Glomerular visceral epithelial cell (primary cell): ENCODE measurements at regions not wholly inside any gene's neighbourhood (a gene's known extent, or its start where the extent isn't known, plus 50 kb on each side); places are given as distances from the start of the nearest gene placed in this dataset.

Source experiments
- DNase-seq: peaks from one replicate; pipeline ENCODE4 v3.0.0-alpha.2; 2016; ENCODE audit errors: extremely low spot score

DNA sequence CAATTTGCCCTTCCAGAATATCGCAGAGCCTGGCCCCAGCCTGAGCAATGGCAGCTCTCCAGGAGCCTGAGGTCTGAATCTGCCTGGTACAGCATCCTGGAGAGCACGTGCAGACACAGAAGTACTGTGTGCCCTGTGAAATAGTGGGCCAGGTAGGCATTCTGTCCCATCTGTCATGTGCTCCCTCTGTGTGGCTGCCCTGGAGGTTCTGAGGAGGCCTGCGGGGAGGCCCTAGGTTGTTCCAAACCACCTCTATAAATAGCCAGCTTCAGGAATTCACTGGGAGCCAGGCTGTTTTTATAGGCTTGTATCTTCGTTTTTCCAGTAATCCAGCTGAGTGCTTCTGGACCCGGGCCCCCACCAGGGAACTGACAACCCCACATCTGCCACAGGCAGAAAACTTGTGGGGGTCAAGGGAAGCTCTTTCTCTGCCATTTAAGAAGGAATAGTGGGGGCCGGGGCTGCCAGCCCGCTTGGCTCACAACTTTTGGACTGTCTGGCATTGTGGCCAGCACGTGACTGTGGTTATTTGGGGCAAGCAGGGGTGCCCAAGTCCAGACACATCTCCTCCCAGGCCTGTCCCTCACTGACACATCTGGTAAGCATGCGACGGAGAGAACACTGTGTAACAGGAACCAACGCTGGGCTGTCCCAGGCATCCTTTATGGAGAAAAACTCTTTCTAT is 356.3 kb upstream of the TNRC6C start:
- DNase-seq: no peak

DNA sequence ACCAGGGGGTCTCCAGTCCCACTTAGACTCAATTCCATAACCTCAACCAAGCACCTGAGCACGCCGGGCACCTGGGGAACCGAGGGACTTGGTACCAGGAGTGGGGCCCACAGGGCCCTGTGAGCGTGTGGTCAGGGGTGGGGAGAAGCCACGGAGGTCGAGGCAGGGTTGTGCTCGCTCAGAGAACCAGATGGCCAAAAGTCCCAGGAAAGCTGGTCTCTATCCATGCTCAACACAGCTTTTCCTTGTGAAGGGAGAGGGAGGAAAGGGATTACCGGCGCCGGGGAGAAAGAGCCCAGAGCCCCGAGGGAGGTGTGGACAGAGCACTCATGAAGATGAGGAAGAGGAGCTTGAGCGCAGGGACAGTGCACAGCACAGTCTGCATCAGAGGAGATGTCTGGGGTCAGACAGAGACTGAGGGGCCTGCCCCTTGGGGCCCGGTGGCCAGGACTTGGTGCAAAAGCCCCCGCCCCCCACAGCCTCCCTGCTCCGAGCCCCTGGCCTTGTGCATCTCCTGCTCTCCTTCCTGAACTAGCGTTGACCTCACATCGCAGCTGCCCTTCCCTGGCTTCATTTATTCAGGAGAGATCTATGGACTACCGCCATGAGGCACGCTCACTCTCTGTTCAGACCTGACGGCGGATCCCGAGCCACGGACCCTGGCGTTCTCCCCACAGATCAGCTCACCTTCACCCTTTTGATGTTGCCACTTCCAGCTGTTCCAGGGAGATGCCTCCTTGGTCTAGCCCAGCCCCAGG is 355.4 kb upstream of the TNRC6C start:
- DNase-seq: no peak

DNA sequence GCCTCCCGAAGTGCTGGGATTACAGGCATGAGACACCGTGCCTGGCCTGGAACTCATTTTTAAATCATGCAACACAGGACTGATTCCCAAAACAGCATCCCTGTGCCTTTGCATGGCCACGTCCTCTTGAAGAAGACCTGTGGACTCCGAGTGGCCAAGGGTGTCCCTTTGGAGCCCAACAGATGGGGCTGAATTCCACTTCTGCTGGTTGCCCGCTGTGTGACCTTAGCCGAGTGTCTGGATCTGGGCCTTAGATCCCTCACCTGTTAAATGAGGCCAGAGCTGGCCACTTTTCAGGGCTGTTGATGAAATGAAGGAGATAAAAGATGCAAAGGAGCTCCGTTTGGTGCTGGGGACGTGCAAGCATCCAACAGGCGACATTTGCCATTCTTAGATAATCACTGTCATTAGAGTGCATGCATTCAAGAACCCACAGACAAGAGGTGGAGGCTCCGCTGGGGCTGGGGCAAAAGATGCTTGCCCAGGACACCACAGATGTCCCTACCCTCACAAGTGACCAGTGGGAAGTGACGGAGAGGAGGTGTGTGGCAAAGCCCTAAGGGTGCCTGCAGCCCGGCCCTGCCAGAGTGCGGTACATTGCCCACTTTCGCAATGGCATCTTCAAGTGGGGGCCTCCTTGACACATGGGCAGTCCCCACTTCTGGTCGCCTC is 354.1 kb upstream of the TNRC6C start:
- no peak for DNase-seq

DNA sequence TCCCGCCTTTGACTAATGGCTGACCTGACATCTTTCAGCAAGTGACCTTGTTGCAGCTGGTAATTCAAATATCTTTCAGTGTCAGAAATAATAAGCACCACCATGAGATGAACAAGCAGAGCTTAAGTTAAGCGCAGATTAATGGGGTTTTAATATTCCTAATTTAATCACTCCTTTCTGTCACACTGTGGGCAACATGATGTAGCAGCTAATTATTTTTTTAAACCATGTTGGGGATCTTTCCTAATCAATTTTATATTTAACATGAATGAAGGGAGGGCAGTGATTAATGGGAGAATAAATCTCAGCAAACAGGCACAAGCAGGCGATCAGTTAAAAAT is 353.6 kb upstream of the TNRC6C start:
- no peak for DNase-seq

DNA sequence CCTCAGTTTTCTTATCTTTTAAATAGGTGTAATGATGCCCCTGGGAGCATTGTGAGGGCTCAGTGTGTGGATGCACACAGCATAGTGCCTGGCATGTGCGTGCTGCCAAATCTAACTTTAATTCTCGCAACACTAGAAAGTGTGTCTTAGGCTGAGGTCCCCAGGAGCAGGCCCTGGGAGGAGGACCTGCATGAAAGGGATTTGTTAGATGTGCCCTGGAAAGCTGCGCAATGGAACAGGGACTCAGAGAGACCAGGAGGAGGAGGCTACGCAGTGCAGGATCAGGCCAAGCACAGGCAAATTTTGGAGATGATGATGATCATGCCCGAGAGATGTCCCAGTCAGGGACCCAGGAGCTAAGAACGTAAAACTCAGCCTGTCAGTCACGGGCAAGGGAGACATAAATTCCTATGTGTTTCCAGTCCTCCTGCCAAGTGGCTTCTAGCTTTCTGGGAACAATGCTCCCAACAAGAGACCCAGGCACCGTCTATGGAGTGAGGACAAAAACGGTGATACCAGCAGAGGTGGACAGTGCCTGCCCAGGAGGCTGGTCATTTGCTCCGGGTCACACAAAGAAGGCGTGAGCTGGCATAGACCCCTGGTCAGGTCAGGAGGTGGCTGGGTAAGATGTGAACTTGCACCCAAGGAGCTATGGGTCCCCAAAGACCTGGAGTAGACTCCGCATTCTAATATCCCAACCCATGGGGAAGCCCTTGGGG is 352.2 kb upstream of the TNRC6C start:
- DNase-seq: no peak

DNA sequence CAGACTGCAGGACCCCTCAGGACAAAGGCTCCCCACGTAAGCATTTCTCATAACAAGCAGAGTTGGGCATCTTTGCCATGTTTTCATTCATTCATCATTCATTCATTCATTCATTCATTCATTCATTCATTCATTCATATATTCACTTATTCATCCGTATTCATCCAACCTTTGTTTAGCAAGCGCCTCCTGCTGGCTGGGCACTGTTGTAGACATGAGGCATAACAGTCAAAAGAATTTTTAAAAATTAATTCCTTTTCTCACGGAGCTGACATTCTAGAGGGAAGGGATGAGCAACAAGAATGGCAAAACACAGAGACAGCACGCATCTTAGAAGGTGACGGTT is 351.7 kb upstream of the TNRC6C start:
- no peak for DNase-seq

DNA sequence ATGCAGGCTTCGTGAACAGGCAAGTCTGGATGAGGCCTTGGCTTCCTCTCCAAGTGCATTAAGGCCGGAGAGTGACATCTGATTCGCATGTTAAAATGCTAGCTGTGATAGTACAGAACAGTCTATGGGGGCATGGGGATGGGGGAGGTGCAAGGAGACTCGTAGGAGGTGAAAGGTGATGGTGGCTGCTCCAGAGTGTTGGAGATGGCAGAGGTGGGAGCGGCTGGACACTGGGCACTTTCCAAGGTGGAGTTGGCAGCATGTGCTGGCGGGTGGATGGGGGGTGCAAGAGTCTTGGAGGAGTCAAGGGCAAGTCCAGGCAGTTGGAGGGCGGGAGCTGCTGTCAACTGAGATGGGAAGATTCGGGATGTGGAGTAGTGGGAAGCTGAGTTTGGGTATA is 350.9 kb upstream of the TNRC6C start:
- no peak for DNase-seq

DNA sequence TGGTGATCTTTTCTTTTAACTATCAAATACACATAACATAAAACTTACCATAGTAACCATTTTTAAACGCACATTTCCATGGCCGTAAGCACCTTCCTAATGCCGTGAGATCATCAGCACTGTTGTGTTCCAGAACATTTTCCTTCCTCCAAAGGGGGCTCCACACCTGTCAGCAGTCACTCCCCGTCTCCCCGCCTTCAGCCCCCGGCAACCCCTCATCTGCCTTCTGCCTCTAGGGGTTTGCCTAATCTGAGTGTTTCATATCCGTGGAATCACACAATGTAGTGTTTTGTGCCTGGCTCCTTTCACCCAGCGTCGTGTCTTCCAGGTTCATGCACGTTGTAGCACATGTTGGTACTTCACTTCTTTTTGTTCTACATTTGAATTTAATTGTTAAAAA is 350.1 kb upstream of the TNRC6C start:
- DNase-seq: no peak

DNA sequence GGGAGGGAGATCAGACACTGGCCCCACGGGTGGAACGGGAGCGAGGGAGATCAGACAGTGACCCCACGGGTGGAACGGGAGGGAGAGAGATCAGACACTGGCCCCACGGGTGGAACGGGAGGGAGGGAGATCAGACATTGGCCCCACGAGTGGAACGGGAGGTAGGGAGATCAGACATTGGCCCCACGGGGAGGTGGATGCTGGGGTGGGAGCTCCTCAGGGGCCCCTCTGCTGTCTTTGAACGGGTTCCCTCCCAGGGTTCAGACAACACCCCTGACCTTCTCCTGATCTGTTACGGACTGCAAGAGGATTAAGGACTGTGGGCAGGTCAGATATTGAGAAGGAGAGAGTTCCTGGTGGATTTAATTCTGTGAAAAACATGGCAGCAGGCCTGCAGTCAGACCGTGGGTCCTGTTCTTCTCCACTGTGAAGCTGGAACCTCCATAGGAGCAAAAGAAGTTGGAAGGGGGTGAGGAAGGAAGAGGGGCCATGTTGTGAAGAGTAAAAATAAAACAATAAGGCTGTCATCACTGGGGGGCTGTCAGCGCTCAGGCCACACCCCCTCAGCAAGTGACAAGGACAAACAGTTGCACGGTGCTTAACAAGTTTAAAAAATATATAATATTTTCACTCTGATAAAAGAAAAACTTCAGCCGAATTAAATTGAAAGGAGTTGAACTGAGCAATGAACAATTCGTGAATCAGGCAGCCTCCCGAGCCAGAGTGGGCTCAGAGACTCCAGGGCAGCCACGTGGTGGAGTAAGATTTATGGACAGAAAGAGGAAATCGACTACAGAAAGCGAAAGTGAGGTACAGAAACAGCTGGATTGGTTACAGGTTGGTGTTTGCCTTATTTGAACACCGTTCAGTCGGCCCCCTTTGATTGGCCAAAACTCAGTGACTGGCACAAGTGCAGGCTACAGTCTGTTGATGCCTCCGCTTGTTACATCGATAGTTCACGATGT is 348.7 kb upstream of the TNRC6C start:
- DNase-seq: no peak

DNA sequence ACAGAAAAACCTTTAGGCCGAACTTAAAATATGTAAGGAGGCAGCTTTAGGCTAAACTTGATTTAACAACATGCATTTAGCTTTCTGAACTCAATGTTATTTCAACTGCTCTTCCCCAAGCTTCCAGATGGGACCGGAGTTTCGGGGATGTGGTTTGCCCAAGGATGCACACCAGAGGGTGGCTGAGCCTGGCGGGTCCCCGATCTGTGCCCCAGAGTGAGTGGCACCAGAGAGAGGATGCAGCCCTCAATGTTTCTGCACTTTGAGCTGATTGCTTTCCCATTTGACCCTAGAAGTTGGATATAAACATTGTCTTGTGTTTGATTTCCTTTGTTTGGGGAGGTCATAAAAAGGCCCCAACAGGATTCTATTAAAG is 348.0 kb upstream of the TNRC6C start:
- no peak for DNase-seq

DNA sequence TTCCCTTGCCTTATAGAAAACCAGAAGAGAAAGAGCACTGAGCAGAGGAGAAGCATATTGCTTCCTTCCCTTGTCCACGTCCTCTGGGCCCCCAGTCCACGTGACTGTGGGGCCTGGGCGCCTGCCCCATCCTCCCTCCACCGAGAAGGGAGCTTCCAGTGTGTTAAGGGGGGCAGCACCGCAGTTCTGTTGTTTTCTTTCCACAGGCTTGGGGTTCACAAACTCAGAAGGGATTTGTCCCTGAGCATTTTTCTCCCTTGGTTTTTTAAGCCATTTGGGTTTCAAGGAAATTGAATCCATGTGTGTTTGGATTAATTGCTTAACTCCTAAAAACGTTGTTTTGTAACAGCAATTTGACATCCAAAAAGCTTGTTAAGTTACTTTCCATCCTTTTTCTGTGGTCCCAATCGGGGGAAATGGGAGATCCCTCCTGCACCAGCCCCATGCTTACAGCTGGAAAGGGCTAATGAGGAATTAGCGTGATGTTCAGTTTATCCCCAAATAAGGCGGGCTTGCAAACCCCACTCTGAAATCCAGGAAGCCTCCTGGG is 347.5 kb upstream of the TNRC6C start:
- no peak for DNase-seq

DNA sequence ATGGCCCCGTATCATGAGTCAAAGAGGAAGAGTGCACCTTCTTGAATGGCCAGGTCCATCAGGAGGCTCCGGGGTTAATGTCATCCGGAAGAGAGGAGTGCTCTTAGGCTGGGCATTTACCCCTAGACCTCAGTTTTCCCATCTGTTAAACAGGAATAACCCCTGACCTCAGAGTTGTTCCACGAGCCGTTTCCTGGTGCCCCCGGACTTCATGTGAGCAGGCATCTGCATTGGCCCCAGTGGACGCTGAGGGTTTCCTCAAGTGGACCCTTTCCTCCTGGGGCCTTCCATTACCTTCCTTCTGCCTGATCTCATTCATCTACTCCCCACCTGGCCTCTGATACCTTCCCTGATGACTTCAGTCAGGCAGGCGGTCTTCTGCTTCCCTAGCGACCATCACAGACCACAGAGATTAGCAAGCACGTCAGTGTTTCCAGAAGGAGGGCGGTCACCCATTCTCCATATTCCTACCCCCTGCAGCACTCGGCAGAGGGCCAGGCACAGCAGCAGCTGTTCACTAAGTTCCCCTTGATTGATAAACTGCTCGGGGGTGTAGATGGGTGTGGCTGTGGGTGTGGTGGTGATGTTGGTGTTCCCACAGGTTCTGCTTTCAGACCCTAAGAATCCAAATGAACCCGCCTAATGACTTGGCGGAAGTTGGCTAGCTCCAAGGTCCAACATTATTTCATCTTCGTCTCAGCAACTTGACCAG is 346.6 kb upstream of the TNRC6C start:
- no peak for DNase-seq

DNA sequence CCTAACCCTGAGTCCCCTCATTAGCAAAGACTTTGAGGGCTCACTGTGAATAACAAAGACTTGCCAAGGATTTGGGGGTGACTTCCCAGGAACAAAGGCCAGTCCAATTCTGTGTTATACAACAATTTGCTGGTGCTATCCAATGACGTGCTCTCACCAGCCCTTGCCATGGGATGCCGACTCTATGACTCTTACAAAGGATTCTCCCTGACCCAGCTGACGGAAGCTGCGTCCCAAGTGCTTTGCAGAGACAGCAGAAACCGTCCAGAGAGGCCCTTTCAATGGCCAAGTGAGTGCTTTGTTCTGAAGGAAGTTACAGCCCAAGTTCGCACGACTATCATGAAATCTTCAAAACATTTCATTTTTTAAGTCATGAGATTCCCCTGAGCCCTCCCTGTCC is 345.3 kb upstream of the TNRC6C start:
- DNase-seq: no peak

DNA sequence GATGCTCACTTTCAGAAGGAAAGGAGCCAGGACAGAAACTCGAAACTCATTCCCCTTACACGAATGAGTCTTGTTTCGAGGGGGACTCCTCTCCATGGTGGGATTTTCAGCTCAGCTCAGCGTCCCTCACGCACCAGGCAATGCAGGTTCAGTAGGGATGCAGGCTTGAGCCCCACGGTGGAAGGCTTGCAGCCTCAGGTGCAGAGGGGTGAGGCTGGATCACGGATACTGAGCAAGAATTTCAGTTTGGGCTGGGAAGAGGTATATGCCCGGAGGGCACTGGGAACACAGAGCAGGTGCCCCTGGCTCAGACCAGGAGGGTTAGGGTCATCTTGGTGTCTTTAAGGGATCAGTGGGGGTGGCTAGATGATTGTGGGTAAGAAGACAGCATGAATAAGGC is 344.9 kb upstream of the TNRC6C start:
- no peak for DNase-seq

DNA sequence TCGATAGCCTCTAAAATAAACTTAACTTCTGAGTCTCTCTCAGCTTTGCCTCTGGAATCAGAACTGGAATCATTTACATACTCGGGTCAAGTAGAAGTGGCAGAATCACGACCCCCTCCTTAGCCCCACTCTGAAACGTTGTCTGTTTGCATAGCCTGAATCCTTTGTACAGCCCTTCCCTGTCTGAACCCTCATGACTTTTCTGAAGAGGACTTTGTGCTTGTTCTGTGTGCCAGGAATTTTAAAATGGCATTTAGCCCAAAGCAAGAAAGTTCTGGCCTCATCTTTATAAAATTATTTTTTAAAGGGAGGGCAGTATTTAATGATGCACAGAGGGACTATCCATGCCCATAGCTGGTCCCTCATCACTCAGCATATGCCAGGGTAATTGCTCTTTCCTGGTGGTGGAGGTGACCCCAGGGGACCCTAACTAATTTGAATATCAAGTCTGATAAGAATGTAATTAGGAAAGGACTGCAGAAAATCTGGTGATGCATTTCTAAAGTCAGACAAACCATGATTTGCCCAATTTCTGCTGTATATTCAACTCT is 342.7 kb upstream of the TNRC6C start:
- DNase-seq: no peak

DNA sequence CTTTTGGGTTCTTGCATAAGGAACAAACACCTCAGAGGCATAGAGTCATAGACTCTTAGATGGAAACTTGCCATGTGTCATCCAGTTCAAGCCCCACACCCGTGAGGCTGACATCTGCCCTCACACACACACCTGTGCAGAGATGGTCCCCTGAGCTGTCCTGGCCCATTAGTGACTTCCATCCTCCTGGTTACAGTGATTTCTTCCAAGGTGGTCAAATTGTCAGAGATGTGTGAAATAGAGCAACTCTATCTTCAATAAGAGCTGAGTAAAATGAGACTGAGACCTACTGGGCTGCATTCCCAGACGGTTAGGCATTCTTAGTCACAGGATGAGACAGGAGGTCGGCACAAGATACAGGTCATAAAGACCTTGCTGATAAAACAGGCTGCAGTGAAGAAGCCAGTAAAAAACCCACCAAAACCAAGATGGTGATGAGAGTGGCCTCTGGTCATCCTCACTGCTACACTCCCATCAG is 342.2 kb upstream of the TNRC6C start:
- DNase-seq: no peak

DNA sequence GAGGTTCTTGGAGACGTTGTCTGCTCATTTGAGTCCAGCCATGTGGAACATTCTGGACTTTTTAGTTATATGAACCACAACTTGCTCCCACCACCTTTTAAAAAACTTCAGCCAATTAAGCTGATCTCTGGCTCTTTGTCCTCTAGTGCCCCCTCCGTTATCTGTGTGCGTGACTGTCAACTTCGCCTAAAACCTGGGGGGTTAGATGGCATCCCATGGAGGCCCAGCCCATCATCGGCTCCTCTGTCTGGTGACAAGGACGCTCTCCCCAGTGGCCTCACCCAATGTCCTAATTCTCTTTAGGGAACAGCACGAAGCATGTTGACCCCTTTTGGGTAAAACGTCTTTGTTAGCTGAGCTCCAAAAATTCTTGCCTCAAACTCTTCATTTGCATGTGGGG is 341.0 kb upstream of the TNRC6C start:
- no peak for DNase-seq

DNA sequence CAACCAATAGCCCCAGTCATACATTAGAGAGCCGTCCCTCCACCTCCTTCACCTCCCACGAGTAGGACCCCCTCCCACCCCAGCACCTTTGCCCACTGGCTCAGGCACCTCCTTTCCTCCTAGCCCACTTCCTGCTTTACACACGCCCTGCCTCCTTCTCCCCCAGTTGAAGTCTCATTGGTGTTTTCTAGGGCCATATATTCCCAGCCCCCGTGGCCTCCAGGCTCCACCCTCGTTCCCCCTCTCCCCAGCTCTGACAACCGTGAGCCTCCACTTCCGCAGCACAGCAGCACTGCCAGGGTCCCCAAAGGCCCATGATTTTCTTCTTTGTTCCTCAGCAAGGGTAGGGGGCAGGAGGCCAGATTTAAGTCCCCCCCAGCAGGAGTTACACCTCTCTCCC is 340.3 kb upstream of the TNRC6C start:
- DNase-seq: no peak

DNA sequence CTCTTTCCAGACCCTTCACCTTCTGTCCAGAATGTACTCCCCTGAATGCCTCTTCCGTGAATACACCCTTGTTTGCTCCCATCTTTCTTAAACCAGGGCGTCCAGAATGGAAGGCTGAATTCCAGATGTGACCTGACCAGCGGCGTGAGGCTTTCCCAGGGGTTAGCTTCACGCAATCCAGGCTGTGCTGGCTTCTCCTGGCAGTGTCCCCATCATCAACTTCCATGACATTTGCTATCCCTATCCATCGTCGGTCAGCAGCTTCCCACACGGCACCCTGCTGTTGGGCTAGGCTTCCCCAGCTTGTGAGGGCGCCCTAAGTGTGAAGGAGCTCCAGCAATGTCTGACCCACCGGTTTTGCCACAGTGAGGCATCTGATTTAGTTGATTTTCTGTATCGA is 339.8 kb upstream of the TNRC6C start:
- DNase-seq: no peak

DNA sequence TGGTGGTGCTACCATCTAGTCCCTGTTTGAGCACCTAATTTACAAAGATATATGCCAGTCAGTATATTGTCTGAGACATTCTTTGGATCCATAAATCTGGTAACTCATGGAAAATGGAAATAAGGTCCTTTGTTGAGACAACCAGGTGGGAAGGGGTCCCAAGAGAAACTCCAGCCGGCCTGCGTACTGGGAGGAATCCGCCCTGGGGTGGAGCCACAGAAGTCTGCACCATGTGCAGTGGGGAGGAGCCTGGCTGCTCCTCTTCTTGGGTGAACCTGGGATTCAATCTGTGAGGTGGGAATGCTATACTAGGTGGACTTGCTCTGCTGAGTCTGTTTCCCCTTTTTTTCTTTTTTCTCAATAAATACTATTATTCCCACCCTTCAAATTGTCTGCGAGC is 339.2 kb upstream of the TNRC6C start:
- no peak for DNase-seq
